Neural cell (in vitro differentiated cells): ENCODE measurements at regions not wholly inside any gene's neighbourhood (a gene's known extent, or its start where the extent isn't known, plus 50 kb on each side); places are given as distances from the start of the nearest gene placed in this dataset.

Experiments used
- H2AFZ ChIP-seq: fragments of 200-600, 300-800 bp; sonication (generic), shearing (Covaris generic); 2 replicates; pipeline ENCODE4 v1.6.0; 2014; ENCODE audit warnings: low read depth, mild to moderate bottlenecking, antibody characterized with exemption, low read length, moderate library complexity
- H3F3A ChIP-seq: fragments of 200-600 bp; shearing (Covaris generic); 2 replicates; pipeline ENCODE4 v1.6.1; 2016; ENCODE audit warnings: mild to moderate bottlenecking, moderate library complexity, mixed read lengths, antibody characterized with exemption, low read length; ENCODE audit not compliant: insufficient read depth, poor library complexity, severe bottlenecking
- H3K27ac ChIP-seq: fragments of 200-600, 300-800 bp; sonication (generic), shearing (Covaris generic); 2 replicates; pipeline ENCODE4 v1.5.1; 2014; ENCODE audit warnings: mild to moderate bottlenecking, low read length, moderate library complexity
- H3K27me3 ChIP-seq: fragments of 300-800, 200-600 bp; sonication (generic), shearing (Covaris generic); 2 replicates; pipeline ENCODE4 v1.6.0; 2014; ENCODE audit warnings: mild to moderate bottlenecking, low read depth, low read length, moderate library complexity; ENCODE audit not compliant: insufficient read depth
- H3K36me3 ChIP-seq: fragments of 300-800, 200-600 bp; sonication (generic), shearing (Covaris generic); 2 replicates; pipeline ENCODE4 v1.5.1; 2014; ENCODE audit warnings: mild to moderate bottlenecking, antibody characterized with exemption, low read length, moderate library complexity; ENCODE audit not compliant: insufficient read depth
- H3K4me2 ChIP-seq: fragments of 300-800, 200-600 bp; sonication (generic), shearing (Covaris generic); 2 replicates; pipeline ENCODE4 v1.6.0; 2014; ENCODE audit warnings: mild to moderate bottlenecking, low read length
- H3K4me3 ChIP-seq: fragments of 300-800, 200-600 bp; sonication (generic), shearing (Covaris generic); 2 replicates; pipeline ENCODE4 v1.5.1; 2014; ENCODE audit warnings: mild to moderate bottlenecking, low read length, moderate library complexity
- H3K79me2 ChIP-seq: fragments of 200-600 bp; shearing (Covaris generic); replicated peaks from 2 replicates; pipeline ENCODE4 v1.6.0; 2014; ENCODE audit warnings: mild to moderate bottlenecking, low read length, moderate library complexity; ENCODE audit not compliant: insufficient read depth
- H3K9ac ChIP-seq: fragments of 300-800, 200-600 bp; sonication (generic), shearing (Covaris generic); 2 replicates; pipeline ENCODE4 v1.6.1; 2016; ENCODE audit warnings: mild to moderate bottlenecking, low read length, mixed read lengths
- H3K9me2 ChIP-seq: fragments of 200-600 bp; shearing (Covaris generic); 2 replicates; pipeline ENCODE4 v1.6.1; 2016; ENCODE audit warnings: mild to moderate bottlenecking, low read length, mixed read lengths; ENCODE audit not compliant: insufficient read depth
- H3K9me3 ChIP-seq: fragments of 200-600, 300-800 bp; sonication (generic), shearing (Covaris generic); 2 replicates; pipeline ENCODE4 v1.6.1; 2016; ENCODE audit warnings: mild to moderate bottlenecking, mixed run types, low read length, moderate library complexity, mixed read lengths
- H4K20me1 ChIP-seq: fragments of 200-600 bp; shearing (Covaris generic); 2 replicates; pipeline ENCODE4 v1.6.1; 2016; ENCODE audit warnings: mild to moderate bottlenecking, mixed run types; ENCODE audit not compliant: insufficient read depth
- CTCF ChIP-seq: fragments of 450-650 bp; IDR thresholded peaks from 2 replicates; pipeline ENCODE4 v1.5.1; 2014; ENCODE audit warnings: antibody characterized with exemption, mild to moderate bottlenecking, moderate library complexity; ENCODE audit not compliant: poor library complexity, severe bottlenecking
- EP300 ChIP-seq: fragments of 450-650 bp; conservative IDR thresholded peaks from 2 replicates; pipeline ENCODE4 v1.6.1; 2014; ENCODE audit warnings: antibody characterized with exemption, mild to moderate bottlenecking, moderate library complexity; ENCODE audit not compliant: poor library complexity, severe bottlenecking
- EZH2 ChIP-seq: fragments of 200-600, 300-800 bp; shearing (Covaris generic), sonication (generic); IDR thresholded peaks from 2 replicates; pipeline ENCODE4 v1.6.1; 2014; ENCODE audit warnings: antibody characterized with exemption, low read length, borderline replicate concordance, mild to moderate bottlenecking; ENCODE audit not compliant: insufficient read depth, poor library complexity, severe bottlenecking
- MXI1 ChIP-seq: fragments of 450-650 bp; conservative IDR thresholded peaks from 2 replicates; pipeline ENCODE4 v1.6.1; 2014; ENCODE audit warnings: antibody characterized with exemption, mild to moderate bottlenecking; ENCODE audit not compliant: poor library complexity, severe bottlenecking
- POLR2AphosphoS5 ChIP-seq: IDR thresholded peaks from 2 replicates; pipeline ENCODE4 v1.6.1; 2012
- RAD21 ChIP-seq: fragments of 450-650 bp; conservative IDR thresholded peaks from 2 replicates; pipeline ENCODE4 v1.6.1; 2014; ENCODE audit warnings: antibody characterized with exemption, mild to moderate bottlenecking, moderate library complexity
- REST ChIP-seq: IDR thresholded peaks from 2 replicates; pipeline ENCODE4 v1.6.1; 2012; ENCODE audit warnings: borderline replicate concordance
- SMC3 ChIP-seq: fragments of 450-650 bp; conservative IDR thresholded peaks from 2 replicates; pipeline ENCODE4 v1.6.1; 2014; ENCODE audit warnings: antibody characterized with exemption, mild to moderate bottlenecking, moderate library complexity; ENCODE audit not compliant: poor library complexity
- TAF1 ChIP-seq: IDR thresholded peaks from 2 replicates; pipeline ENCODE4 v1.6.1; 2012; ENCODE audit warnings: low read depth

GRCh38 chr14:65258391-65258790 lies 154.1 kb upstream of the FUT8 start:
- H3K9ac ChIP-seq, result no peak overlapping the region

GRCh38 chr14:65259000-65259399 lies 153.5 kb upstream of the FUT8 start:
- H3K27ac ChIP-seq, result no peak overlapping the region
- H3K4me3 ChIP-seq, result no peak overlapping the region
- H3K9me3 ChIP-seq, result no peaks in the 10 kb centered on the region
- H3F3A ChIP-seq, result no peaks in the 10 kb centered on the region
- no peaks in the 10 kb centered on the region for H3K27me3 ChIP-seq
- TF ChIP-seq EZH2 (no peak), TAF1 (no peak), EP300 (no peak), POLR2AphosphoS5 (no peak), MXI1 (no peak), CTCF (no peak), REST (no peak), RAD21 (no peak), SMC3 (no peak)
- no peaks in the 10 kb centered on the region for H3K36me3 ChIP-seq
- no peak overlapping the region for H3K4me2 ChIP-seq
- H2AFZ ChIP-seq, result no peak overlapping the region
- no peaks in the 10 kb centered on the region for H4K20me1 ChIP-seq
- H3K79me2 ChIP-seq, result no peaks in the 10 kb centered on the region
- no peaks in the 10 kb centered on the region for H3K9me2 ChIP-seq
- H3K9ac ChIP-seq, result no peak overlapping the region

More at GRCh38 chr14:65258391-65258790, 154.1 kb upstream of the FUT8 start:
- Histone ChIP-seq H3K9me2 (no peaks in the 10 kb centered on the region), H3K36me3 (no peaks in the 10 kb centered on the region), H3K9me3 (no peaks in the 10 kb centered on the region), H3K27me3 (no peaks in the 10 kb centered on the region), H3F3A (no peaks in the 10 kb centered on the region), H3K79me2 (no peaks in the 10 kb centered on the region), H3K4me3 (no peak overlapping the region), H2AFZ (no peak overlapping the region), H3K27ac (no peak overlapping the region), H3K4me2 (no peak overlapping the region), H4K20me1 (no peaks in the 10 kb centered on the region)
- no peak for TF ChIP-seq CTCF
- no peak for TF ChIP-seq TAF1
- no peak for TF ChIP-seq POLR2AphosphoS5
